HG02943 (cell line): ENCODE measurements at regions not wholly inside any gene's neighbourhood (a gene's known extent, or its start where the extent isn't known, plus 50 kb on each side); places are given as distances from the start of the nearest gene placed in this dataset.

Source experiments
- ATAC-seq: cut with Tn5 transposase; IDR thresholded peaks from one replicate; pipeline ENCODE4 v1.9.1; 2021; ENCODE audit warnings: mild to moderate bottlenecking, low read depth, moderate library complexity; ENCODE audit not compliant: unreplicated experiment

DNA sequence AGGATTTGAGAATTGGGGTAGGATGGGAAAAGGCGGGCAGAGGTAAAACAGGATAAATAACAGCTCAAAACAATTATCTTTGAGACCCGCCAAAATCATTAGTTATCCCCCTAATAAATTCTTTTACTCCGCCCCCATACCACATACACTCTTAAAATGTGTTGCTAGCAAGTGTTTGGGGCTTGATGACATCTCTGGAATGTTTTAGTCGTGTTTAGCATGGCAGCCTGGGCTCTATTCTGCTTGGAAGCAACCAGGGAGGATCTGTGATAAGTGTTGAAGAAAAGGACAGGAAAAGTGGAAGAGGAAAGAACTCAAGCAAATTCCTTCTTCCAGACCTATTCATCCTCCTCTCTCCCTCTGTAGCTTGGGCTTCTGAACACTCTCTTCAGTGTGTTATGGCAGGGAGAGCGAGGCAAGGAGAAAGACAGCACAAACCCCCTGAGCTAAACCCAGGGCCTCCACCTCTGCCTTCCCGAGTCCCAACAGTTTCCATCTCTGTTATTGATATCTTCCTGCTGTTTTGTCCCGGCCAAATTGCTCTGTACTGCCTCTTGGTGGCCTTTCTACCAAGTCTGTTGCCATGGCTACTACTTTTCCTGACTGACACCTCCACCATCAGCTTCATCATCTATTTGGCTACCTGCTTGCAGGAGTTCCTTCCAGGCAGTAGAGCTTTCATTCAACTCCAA lies 135.8 kb downstream of the RPL22L1 start:
- ATAC-seq: no peak

DNA sequence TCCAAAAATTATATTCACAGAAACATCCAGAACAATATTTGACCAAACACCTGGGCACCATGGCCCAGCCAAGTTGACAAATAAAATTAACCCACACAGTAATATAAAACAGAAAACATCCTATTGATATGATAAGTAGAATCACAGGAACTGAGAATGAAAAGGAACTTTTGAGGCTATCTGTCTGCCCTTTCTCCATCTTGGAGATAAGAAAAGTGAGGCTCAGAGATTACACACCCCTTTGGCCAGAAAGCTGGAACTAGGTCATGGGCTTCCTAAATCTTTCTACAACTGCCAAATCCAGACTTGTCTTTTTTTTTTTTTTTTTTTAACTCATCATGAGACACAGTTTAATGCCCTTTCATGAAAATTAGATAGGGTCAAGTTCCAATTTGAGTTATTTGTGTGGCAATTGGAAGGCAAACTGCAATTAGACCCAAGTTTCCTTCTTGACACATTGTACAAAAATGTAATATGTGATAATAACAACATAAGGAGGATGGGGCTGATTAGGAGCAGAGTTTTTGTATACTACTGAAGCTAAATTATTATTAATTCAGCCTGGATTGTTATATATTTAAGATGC lies 137.2 kb downstream of the RPL22L1 start:
- ATAC-seq: no peak

DNA sequence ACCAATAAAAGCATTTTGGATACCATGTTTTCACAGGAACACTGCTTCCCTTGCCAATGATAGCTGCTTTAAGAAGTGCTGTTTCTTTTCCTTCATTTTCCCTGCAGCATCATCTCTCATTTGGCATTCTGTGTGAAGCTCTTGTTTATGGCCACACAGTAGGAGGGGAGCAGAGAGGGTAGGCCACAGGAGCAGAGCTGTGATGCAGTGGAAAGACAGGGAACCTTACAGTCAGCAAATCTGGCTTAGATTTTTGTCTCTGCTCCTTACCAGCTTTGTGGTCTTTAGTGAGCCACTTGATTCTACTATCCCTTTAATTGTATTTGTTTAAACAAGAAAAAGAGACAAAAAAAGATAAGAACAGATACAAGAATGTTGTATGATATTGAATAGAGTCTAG lies 138.7 kb downstream of the RPL22L1 start:
- no peak for ATAC-seq

DNA sequence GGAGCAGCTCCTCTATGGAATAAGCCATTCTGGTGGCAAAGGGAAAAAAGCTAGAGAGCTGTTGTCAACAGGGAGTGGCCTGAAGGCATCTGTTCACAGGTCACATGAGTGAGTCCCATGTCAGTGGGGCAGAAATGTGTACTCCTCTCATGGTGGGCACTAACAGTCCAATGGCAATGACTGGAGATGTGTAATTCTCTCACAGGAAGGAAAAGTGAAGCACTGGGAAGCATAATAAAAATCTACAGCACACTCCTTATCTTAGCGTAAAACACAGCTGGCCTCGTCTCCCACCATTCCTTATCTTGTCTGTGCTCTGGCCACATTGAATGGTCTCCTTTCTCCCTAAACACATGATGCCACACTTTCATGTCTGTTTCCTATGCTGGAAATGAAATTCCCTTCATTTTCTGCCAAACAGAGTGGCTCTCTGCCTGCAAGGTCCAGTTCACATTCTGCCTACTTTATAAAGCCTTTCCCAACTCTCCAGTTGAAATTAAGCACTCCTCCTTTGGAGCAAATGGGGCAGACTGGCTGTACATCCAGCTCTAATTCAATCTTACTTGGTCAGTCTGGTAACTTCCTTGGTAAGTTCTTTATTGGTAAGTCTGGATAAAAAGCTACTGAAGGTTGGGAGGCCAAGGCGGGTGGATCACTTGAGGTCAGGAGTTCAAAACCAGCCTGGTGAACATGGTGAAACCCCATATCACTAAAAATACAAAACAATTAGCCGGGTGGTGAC lies 139.8 kb downstream of the RPL22L1 start:
- no peak for ATAC-seq

DNA sequence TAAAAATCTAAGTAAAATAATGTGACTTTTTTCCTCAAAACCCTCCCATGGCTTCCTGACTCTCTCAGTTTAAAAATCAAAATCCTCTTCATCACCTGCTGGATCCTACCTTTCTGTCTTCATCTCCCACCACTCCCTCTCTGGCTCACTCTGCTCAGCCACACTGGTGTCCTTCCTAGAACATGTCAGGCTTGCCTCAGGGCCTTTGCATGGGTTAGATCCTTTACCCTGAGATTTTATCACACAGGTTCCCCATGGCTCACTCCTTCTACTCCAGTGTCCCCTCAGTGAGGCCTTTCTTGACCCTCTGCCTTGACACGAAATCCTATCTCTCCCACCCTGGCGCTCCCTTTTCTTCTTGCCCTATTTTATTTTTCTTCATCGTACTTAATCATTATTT lies 141.8 kb downstream of the RPL22L1 start:
- ATAC-seq: no peak

DNA sequence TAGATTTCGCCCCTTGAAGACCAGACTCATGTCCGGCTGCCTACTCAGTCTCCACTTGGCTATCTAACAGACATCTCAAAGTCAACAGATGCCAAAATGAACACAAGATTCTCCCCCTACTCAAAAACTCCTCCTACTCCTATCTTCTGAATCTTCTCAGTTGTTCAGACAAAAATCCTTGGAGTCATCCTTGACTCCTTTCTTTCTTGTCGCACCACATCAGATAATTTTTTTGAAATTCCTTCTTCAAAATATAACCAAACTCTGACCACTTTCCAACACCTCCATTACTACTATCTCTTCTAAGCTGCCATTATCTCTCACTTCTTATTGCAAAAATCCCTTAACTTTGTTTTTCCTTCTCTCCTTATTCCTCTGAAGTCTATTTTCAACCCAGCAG lies 141.9 kb upstream of the SLC7A14 start:
- ATAC-seq: no peak

DNA sequence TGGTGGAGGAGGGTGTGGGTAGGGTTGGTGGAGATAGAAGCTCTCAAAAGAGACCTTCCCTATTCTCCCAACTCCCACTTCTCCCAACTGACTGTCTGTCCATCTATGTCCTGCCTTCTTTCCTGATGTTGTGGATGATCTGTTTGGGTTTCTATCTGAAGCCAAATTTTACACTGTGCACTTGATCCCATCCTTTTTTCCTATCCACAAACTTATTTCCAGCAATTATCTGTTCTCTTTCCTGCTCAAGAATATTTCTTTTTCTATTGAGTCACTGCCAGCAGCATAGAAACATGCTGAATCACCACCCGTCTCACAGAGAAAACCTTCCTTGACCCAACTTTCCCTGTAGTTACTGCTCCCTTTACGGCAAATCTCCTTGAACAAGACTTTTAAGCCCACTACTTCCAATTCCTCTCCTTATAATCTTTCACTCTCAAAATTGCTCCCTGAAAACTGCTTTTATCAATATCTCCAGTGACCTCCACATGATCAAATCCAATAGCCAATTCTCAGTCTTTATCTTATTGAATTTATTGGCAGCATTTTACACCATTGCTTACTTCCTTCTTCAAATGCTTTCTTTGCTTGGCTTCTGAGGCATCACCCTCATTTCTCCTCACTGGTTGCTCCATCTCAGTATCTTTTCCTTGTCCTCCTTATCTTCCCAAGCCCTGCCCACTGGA lies 141.2 kb upstream of the SLC7A14 start:
- no peak for ATAC-seq

DNA sequence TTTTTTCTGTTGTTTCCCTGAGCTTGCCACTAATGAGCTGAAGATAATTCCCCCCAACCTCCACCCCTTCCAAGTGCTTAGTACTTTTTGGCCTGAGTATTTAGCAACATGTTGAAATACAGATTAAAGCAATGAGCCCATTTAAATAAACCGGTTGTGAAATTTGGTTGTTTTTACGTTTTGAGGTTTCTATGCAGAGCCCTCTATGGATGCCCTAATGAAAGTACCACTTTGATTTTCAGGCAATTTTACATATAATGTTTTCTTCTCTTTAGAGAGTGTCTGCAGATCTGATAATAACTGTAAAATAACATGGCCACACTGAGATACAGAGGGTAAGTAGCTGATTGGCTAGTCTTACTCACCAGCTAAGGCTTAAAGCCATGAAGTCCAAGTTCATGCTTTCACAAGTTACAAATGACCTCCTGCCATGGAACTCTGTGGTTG lies 139.4 kb upstream of the SLC7A14 start:
- no peak for ATAC-seq

DNA sequence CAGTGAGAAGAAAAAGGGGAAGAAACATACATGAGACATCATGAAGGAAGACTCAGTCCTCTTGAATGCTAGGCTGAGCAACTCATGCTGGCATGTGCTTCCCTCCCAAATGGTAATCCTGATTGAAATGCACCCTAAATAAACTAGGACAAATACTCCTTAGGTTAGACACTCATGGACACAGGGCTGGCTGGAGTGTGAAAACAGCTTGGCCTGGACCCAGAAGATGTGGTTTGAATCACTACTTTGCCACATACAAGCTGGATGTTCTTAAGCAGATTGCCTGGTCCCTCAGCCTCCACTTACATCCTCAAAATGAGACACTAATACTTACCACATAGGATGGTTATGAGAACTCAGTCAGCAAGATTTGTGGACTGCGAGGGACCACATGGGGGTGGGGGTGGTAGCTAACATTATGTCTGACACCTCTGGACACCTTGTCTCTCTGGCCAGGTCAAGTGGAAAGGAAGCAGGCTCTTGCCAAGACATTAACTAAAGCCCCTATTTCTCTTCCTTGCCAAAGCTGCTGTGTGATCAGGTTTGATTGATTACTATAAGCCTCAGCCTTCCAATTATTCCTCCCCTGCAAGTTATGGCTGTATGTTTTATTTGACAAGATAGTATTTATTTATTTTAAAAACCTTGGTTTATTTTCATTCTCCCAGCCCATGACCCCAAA lies 138.9 kb upstream of the SLC7A14 start:
- no peak for ATAC-seq

DNA sequence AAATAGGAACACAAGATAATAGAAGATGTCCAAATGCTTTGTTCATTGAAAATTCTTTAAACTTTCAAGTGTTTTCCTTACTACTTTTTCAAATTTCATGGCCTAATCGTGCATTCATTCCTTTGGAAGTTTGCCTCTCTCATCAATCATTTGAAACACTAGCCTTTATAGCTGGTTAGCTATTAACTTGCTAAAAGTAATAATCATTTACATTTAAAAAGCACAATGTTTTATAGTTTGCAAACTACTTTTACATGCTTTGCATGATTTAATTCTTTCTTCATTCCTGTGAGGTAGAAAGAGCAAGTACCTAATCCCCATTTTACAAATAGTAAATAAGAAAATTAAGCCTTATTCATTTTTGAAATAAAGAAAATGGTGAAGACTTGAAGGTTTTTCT lies 137.4 kb upstream of the SLC7A14 start:
- no peak for ATAC-seq

DNA sequence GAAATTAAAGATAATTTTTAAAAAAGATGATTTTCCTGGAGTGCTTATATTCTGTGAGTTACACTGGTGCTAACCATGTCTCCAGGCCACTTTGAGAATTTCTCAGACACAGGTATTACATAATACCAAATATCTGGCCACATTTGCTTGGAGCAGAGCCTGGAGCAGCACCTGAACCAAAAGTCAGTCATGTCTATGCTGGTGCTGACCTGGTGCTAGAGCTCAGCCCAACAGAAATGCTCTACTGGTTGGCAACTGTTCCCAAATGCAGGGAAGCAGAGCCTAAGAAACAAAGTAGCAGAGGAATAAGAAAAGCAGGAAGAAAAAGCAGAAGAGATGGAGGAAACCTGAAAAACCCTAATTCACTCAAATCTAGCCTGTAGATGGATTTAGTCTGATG lies 135.7 kb upstream of the SLC7A14 start:
- no peak for ATAC-seq

DNA sequence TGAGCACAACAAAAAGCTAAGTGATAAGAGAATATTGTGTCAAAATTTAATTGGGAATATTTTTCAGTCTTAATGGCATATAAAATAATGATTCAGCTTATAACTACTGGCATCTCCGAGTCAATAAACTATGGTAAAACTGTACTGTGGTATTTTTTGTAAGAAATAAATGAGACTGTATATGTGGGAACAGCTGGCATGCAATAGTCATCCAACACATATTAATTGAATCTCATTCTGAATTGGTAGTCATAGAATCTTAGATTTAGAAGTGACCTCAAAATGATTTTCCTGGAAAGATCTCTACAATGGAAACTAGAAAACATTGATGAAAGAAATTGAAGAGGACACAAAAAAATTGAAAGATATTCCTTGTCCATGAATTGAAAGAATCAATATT lies 133.4 kb upstream of the SLC7A14 start:
- no peak for ATAC-seq

DNA sequence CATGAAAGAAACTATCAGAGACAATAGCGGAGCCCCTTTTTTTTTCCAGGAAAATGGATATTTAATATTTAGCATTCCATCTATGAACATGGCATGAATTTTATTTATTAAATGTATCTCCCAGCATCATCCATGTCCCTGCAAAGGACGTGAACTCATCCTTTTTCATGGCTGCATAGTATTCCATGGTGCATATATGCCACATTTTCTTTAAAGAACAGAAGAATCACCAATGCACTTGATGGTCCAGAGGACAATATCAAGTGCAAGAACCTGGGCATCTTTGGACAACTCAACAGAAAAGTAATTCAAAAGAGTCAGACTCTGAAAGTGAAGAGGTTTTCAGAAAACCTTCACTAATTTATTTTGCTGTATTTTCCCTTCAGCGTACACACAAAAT lies 133.0 kb upstream of the SLC7A14 start:
- ATAC-seq: no peak

DNA sequence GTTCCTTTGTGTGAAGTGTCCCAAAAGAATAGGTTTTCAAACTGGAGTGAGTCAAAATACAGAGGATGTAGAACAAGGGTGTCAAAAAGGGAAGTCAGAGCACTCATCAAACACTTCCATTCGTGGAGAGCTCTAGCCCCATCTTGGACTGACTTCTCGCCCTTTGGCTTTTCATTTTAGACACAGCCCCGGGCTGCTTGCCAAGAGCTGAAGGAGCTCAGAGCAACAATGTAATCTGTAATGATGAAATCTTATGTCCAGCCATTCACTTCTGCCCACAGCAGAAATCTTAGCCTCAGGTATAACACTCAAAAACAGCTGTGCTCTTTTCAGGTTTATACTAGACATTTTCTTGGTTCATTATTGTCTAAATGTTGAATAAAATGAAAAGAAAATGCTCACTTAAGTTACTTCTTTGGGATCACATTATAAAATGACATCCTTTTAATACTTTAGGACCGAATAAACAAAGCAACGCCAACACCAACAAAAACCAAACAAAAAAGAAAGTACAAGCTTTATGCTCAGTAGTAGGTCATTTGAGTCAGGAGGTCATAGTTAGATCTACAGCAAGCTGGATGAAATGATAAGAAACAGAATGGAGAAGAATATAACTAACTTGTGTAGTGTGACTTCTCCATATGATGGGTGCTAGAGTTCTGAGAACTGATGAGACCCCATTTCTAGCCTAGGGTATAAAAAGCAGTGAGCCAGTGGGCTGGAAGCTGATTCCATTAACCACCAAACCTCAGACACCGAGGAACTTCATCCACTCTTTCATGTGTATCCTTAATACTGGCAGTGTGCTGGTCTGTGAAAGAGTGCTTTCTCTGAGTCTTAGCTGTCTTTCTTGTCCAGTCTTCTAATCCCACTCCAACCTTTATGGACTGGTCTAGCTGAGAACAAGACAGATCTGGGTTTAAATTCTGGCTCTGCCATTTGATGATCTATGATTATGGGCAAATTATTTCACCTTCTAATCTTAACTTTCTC lies 131.8 kb upstream of the SLC7A14 start:
- no peak for ATAC-seq

DNA sequence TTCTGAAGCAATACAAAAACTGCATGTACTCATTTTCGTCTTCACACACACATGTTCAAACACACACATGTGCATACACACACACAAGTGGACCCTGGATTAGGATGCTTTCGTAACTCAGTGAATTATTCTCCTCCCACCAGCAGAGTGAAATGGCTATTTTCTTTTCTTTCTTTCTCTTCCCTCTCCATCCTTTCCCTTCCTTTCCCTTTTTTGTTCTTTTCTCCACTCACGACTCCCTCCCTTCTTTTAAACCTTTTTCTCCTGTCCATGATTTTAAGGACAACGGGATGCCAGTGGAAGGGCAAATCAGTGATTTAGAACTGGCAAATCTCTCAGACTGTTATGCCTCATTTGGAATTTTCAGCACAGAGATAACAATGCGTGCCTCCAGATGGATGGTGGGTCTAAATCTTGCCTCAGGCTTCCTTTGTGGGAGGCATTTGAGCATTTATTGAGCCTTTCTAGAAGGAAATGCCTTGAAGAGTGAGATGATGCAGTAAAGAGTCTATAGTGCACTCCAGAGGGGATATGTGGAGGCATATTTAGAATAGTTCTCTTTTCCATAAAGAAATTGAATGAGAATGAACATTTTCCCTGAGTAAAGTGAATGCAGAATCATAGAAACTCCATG lies 130.4 kb upstream of the SLC7A14 start:
- no peak for ATAC-seq

DNA sequence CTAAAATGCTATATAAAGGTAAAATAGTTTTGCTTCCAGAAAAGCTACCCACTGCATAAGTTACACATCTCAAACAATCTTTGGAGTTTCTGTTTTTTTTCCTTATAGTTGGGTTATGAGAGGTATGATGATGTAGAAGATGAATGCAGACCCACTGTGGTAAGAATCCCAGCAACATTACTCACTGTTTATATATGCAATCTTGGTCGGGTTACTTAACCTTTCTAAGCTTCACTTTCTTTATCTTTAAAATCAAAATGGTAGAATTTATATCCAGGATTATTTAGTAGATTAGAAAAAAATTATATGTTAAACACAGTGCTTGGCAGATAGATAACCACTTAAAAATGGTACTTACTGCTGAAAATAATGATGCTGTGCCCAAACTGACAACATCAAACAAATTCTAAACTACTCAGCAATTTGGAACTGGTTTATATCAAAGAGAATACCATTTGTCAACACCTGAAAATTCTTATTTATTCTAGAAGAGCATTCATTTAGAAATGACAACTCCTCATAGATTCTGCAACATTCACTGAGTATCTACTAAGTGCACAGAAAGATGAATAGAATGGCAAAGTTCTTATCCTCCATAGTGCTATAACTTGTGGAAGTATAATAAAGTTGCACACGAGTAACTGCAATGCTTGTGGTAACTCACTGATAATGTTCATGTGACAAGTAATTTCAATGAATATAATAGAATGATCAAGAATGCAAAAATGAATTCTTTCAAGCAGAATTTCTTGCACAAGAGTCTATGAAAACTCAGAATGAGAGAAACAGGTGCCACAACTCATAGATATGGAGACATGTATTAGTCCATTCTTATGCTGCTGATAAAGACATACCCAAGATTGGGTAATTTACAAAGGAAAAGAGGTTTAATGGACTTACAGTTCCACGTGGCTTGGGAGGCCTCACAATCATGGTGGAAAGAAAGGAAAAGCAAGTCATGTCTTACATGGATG lies 129.0 kb upstream of the SLC7A14 start:
- no peak for ATAC-seq

DNA sequence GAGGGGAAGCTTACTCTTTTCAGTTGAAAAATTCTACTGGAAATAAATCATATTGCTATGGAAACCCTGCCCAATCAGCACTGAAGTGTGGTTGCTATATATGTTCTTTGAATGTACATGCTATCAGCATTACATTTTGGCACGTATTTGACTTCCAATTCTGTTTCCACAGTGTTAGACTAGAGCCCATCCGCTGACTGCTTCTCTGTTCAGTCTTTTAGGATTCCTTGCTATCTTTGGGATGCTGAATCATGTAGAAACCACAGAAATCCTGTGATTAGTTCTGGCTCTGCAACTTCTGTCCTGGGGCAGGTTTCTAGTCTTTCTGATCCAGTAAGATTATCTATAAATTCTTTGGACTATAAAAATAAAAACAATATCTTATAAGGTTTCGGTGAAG lies 128.2 kb upstream of the SLC7A14 start:
- no peak for ATAC-seq

DNA sequence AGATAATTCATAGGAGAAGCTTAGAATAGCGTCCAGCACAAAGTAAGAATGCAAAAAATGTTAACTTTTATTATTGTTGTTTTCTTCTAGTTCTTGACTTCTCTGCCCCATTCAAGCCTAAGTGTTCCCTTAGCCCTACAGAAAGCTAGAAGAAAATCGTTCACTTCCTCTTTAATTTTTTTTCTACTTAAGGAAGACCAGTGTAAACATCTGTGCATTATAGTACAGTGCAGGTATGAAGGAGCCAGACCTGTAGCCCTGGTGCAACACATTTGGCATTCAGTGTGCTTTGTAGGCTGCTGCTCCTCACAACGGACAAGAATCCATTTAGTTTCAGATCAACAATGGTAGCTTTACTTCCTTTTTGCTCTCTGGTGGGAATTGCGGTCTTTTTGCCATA lies 127.8 kb upstream of the SLC7A14 start:
- no peak for ATAC-seq
